Activated CD8-positive, alpha-beta memory T cell treated with anti-CD3 and anti-CD28 coated beads, Interleukin-2, amount 50 U/mL, for 24 hours (primary cell): ENCODE measurements at regions not wholly inside any gene's neighbourhood (a gene's known extent, or its start where the extent isn't known, plus 50 kb on each side); places are given as distances from the start of the nearest gene placed in this dataset.
"Not testable (repeated sequence)": the region's sequence is repeated elsewhere in the genome, so short reads cannot be mapped to it uniquely, and the experiment has no call there.

Experiments used
- DNase-seq: peaks from one replicate; pipeline ENCODE4 v3.0.0-alpha.2; 2020; ENCODE audit errors: extremely low read depth

DNA sequence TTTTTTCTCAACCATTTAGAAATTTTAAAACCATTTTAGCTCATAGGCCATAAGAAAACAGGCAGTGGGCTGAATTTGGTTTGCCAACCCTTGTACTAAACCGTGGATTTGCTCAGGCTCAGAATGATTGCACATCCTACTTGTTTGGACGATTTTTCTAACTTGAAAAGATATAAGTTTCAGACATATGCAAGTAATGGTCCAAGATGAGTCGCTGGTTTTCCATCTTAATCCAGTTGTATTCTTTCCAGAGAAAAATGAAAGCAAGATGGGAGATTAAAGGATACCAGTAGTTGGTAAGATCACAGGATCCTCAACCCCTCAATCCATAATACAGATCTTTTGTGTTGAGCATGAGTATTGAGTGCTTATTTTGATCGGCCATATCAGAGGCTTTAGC, 250.9 kb downstream of the TINAG start:
- DNase-seq = no peak

- DNase-seq = not testable (repeated sequence)
Observed at GRCh38 chr6:54564188-54564587, 255.9 kb downstream of the TINAG start.

DNA sequence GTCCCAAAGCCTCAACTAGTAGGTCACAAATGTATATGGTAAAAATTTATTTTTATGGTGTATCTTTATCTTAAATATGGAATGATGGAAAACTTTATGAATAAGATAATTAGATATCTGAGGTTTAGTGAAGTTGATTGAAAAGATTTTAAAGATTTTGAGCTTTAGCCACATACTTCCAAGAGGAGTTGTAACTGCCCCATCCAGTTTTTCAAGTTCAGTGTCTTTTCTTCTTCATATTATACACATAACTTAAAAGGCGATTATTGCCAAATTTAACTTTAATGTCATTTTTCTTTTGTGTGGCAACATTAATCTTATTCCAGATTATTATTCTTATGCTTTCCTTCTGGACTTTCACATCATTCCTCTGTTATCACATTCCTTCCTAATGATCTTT, 266.4 kb downstream of the TINAG start:
- no peak for DNase-seq

- DNase-seq = no peak
Observed at GRCh38 chr6:54578261-54578660, 268.3 kb upstream of the FAM83B start.

GRCh38 chr6:54579011-54579410, 267.6 kb upstream of the FAM83B start:
- DNase-seq = no peak

DNA sequence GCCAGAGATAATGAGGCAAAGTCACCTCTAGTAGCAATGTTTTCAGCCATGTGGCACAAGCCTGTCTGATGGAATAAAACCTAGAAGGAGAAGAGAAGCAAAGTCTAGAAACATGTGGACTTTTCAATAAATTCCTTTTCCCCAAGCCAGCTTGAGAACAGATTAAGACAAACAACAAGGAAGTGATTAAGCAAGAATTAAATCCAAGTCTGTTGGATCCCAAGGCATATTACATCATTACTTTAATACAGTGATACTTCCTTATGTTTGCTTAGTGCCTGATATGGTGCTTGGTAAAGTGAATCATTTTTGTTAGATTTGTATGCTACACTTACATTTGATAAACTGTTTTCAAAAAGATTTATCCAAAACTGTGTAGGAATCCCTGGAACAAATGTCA, 260.3 kb upstream of the FAM83B start:
- no peak for DNase-seq

GRCh38 chr6:54587277-54587676, 259.3 kb upstream of the FAM83B start:
- no peak for DNase-seq

GRCh38 chr6:54588176-54588575, 258.4 kb upstream of the FAM83B start:
- DNase-seq = no peak

- no peak for DNase-seq
Observed at GRCh38 chr6:54595844-54596243, 250.7 kb upstream of the FAM83B start.

DNA sequence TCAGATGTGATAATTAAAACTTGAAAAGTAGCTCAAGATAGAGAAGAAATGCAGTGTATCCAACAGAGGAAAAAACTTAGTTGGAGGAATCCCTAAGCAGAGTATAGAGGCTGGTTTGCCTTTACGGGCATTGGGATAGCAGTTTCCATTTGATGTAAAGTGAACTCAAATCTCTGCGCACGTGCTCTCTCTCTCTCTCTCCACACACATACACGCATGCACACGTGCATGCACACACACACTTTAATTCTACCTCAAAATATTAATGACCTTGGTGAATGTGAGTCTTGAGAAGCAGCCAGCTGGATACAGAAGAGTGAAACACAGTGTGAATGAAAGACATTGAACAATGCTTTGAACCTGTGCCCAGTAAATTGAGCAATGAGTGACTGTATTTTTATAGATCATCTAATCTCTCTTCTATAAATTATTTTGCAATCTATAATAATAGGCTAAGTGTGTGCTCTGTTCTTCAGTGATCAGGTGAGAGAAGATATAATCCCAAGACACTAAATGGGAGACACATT, 247.7 kb upstream of the FAM83B start:
- no peak for DNase-seq

DNA sequence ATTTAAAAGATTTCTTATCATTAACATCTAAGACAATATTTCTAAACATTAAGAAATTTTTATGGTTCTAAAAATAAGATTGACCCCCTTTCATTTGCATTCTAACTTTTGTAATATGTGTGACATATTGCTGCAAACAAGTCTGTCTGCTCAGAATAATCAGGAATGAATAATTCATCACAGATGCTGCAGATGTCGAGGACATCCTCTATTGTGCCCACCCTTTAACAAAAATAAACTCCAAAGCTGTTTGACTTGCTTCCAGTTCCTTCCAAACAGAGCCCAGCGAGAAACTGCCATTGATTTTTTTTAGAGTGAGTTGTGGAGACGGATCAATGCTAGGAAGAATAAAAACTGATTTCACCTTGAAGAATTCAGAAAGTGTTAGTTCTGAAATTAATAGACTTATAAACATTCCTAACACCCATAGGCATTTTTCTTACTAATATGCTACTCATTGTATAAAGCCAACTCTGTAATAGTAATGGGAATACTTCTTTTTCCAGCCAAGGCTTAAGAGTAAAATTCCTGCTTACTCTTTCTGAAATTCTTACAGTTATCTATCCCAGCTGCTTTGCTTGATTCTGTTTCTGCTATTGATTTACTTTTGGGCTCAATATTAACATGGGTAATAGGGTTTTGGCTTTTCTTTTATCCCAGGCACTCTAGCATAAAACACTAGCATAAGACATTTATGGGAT, 244.8 kb upstream of the FAM83B start:
- no peak for DNase-seq

DNA sequence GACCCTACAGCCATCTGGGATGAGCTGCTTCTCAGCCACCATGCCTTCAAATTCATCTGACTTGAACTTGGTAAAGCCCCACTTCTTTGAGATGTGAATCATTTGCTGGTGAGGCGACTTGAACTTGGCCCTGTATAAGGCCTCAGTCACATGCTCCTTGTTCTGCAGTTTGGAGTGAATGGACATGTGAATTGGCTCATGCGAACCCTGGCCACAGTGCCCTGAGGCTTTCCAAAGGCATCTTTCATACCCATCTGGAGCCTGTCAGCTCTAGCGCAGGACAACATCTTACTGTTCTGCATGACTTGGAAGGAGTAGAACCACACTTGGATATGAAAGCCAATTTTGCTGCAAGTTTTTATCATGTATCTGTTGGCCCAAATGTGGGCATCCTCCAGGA, 244.0 kb upstream of the FAM83B start:
- DNase-seq = no peak

GRCh38 chr6:54609981-54610380, 236.6 kb upstream of the FAM83B start:
- no peak for DNase-seq

GRCh38 chr6:54613596-54613995, 233.0 kb upstream of the FAM83B start:
- DNase-seq = no peak

DNA sequence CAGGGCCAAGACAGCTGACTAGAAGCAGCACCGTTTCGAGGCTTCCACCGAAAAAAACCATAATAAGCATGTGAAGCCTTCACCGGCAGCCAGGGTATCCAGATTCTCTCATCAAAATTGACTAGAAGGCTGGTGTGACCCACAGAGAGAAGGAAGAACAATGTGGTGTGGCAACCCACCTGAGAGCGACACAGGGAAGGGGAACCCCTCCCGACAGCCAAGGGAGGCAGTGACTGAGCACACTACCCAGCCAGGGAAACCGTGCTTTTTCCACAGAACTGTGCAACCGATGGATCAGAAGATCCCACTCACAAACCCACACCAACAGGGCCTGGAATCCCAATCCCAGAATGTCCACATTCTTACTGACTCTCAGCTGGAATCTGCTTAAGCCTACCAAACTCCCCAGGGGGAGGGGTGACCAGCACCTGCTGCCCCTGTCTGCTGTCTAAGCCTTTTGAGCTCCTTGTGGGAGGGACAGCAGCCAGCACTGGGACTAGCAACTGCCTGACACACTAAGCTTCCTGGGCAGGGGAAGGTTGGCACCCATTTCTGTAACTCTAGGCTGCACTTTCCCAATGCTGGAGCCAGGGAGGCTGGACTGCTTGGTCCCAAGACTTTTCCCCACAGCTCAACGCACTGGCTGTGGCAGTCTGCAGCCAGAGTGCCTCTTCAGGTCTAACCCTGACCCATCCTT, 231.9 kb upstream of the FAM83B start:
- no peak for DNase-seq

DNA sequence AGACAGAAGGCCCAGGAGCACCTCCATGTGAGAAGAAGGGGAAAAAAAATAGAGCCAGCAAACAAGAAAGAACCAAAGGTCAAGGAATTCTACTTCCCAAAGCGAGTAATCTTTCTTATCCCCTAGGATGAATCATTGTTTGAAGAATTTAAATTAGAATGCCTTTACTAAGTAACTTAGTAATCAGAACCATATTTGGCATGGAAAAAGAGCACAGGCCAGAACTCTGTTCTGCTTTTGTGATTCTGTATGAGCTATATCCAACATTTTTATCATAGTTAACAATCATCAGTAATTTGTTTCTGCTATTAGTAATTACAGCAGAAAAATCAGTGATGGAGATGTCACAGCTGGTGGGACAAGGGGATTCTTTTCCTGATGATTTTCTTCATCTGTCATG, 228.8 kb upstream of the FAM83B start:
- no peak for DNase-seq

- DNase-seq = no peak
Observed at GRCh38 chr6:54618572-54618971, 228.0 kb upstream of the FAM83B start.

GRCh38 chr6:54619102-54619501, 227.5 kb upstream of the FAM83B start:
- DNase-seq = no peak

- DNase-seq = no peak
Observed at GRCh38 chr6:54621285-54621684, 225.3 kb upstream of the FAM83B start.

- no peak for DNase-seq
Observed at GRCh38 chr6:54624216-54624615, 222.4 kb upstream of the FAM83B start.

DNA sequence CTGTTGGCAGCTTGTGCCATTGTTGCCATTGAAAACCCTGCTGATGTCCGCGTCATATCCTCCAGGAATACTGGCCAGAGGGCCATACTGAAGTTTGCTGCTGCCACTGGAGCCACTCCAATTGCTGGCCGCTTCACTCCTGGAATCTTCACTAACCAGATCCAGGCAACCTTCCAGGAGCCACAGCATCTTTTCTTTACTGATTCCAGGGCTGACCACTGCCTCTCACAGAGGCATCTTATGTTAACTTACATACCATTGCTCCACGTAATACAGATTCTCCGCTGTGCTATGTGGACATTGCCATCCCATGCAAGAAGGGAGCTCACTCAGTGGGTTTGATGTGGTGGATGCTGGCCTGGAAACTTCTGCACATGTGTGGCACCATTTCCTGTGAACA, 221.8 kb upstream of the FAM83B start:
- no peak for DNase-seq

- no peak for DNase-seq
Observed at GRCh38 chr6:54629131-54629530, 217.4 kb upstream of the FAM83B start.

DNA sequence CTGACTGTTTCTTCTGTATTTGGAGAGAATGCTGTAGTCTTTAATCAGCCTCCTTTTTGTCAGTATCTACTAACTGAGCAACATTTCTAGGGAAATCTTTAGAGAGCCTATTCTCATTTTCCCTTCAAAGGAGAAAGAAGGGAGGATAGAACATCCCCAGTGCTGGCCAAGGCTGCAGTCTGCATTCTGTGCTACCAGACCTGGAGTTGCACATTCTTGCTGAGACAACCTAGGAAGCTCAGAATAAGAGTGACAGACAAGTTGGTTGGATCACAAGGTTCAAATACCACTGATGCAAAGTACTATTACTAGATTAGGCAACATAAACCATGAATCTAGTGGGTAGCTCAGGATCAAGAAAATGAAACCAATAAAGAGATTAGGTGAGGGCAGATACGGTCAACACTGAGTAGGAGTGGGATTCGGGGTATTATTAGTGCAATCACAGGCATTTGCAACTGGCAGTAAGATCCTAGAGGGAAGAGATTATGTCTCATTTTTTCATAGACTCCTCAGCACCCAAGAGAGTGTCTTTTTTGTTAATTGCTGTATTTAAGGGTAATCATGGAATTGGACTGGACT, 213.5 kb upstream of the FAM83B start:
- no peak for DNase-seq
